ENCODE measurements at regions not wholly inside any gene's neighbourhood (a gene's known extent, or its start where the extent isn't known, plus 50 kb on each side); places are given as distances from the start of the nearest gene placed in this dataset.

DNA sequence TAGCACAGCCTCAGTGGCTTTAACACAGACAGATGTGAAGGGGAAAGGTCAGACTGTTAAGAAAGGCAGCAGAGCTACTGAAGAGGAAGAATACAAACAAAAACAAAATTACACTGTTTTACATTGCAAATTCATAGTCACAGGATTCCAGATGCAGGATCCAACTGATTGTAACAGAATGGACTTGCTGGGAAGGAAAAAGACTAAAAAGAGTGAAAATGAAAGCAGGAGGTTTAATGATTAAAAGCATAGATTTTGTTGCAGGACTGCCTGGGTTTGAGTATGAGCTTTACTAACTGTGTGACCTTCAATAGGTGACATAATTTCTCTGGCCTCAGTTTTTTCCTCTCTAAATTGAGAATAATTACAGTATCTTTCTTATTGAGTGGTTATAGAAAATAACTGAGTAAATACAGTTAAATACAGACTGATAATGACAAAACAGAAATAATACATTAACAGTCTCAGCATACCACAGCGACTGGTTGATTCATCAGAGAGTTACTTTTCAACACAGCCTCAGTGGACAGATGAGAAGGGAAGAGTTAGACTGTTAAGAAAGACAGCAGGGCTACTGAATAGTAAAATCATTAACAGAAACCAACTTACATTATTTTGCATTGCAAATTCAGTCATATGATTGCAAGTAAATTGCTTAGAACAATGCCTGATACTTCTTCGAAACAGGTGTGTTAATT, 704.2 kb upstream of the TENM4 start:
- TF ChIP-seq ZNF274 (IDR thresholded peaks at IDR 0.05; ENCODE audit: low read depth, low read length): no peak
- TF ChIP-seq YY1 (IDR thresholded peaks at IDR 0.05; ENCODE audit: insufficient read depth, insufficient read length): no peak
- TF ChIP-seq SUZ12 (IDR thresholded peaks at IDR 0.05; ENCODE audit: extremely low read depth, insufficient read depth, insufficient read length): no peak
